ENCODE measurements at regions not wholly inside any gene's neighbourhood (a gene's known extent, or its start where the extent isn't known, plus 50 kb on each side); places are given as distances from the start of the nearest gene placed in this dataset.

DNA sequence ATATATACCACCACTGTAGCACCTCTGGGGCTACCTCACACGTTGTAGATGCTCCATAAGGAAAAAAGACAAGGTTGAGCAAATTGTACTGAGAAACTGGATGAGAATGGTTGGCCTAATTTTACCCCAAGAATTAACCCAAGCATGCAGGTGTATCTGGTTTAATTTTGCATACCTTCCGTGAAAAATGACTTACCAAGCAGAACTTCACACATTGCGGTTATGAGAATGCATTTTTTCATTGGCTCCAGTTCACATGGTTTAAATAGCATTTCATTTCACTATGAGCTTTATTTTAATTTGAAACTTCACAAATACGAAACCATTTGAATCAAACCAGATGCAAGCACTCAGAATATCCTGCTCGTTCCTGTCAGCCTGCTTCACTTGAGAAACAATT is 512.2 kb downstream of the LTN1 start:
- TF ChIP-seq, protein P1, sequence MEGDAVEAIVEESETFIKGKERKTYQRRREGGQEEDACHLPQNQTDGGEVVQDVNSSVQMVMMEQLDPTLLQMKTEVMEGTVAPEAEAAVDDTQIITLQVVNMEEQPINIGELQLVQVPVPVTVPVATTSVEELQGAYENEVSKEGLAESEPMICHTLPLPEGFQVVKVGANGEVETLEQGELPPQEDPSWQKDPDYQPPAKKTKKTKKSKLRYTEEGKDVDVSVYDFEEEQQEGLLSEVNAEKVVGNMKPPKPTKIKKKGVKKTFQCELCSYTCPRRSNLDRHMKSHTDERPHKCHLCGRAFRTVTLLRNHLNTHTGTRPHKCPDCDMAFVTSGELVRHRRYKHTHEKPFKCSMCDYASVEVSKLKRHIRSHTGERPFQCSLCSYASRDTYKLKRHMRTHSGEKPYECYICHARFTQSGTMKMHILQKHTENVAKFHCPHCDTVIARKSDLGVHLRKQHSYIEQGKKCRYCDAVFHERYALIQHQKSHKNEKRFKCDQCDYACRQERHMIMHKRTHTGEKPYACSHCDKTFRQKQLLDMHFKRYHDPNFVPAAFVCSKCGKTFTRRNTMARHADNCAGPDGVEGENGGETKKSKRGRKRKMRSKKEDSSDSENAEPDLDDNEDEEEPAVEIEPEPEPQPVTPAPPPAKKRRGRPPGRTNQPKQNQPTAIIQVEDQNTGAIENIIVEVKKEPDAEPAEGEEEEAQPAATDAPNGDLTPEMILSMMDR (conservative IDR thresholded peaks at IDR 0.05) = no peak
- no peak for TF ChIP-seq ZFX (IDR thresholded peaks at IDR 0.05)
